ENCODE measurements at regions not wholly inside any gene's neighbourhood (a gene's known extent, or its start where the extent isn't known, plus 50 kb on each side); places are given as distances from the start of the nearest gene placed in this dataset.

DNA sequence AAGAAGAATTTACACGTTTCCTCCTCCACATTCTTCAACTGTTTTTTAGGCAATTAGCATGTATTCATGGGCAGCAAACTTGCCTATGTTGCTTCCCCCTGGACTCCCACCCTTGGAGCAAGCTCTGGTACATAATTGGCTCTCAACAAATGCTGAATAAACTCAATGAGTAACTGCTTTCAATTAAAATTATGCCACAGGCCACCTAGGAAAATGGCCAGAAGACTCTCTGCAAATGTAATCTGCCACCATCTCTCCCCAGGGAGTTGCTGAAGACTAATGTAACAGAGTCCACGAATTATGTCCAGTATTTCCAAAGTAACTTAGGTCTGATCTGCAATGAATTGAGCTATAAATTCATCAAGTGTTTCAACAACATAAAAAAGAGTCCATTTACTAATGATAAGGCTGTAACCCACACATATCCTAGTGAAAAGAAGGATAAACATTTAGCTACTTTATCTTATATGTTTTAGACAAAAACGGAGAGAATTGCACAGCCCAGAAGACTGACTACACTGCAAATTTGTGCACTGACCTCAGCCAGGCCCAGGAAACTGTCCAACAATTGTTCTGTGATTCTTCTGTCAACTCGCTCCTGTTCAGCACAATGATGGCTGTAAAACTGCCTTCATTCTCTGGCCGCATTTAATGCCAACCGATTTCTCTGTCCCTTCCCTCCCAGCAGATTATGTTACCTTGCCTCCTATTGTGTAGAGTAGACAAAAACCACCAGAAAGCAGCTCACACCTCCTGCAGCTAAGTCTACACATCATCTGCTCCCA is 808.6 kb upstream of the ARGLU1 start:
- Histone ChIP-seq H3K4me3 (ENCODE audit: low read depth in 2 of 2, low read length in 1 of 2) (no peak overlapping the region), H3K36me3 (replicated peaks in 1 of 2; ENCODE audit: control insufficient read depth in 1 of 2, insufficient read depth in 2 of 2, low read length in 1 of 2) (no peaks in the 10 kb centered on the region), H3K4me2 (peak overlapping the region; percentile 42; the same call in 1 of the 2 replicates), H3K9me3 (no peaks in the 10 kb centered on the region), H2AFZ (ENCODE audit: low read depth) (no peak overlapping the region), H3F3A (replicated peaks; ENCODE audit: insufficient read depth) (peaks cover 28% of the 10 kb centered on the region), H3K4me1 (ENCODE audit: control insufficient read depth in 1 of 2, insufficient read depth in 2 of 2, low read depth in 1 of 2, low read length in 1 of 2) (peaks cover 17 to 38% of the 10 kb centered on the region in 2 experiments), H3K9ac (no peak overlapping the region), H3K79me2 (ENCODE audit: insufficient read depth) (peaks cover 25% of the 10 kb centered on the region), H3K27ac (ENCODE audit: low read depth in 2 of 2, low read length in 1 of 2) (peak overlapping the region; percentile 76 to 84; a peak in 3 of 4 replicates), H3K9me2 (no peaks in the 10 kb centered on the region), H4K20me1 (ENCODE audit: insufficient read depth) (no peaks in the 10 kb centered on the region), H3K27me3 (ENCODE audit: insufficient read depth) (no peaks in the 10 kb centered on the region)
- POLR2A ChIA-PET, result no interaction called here
- DNase-seq, result peak; percentile 22
- TF ChIP-seq, protein P1, sequence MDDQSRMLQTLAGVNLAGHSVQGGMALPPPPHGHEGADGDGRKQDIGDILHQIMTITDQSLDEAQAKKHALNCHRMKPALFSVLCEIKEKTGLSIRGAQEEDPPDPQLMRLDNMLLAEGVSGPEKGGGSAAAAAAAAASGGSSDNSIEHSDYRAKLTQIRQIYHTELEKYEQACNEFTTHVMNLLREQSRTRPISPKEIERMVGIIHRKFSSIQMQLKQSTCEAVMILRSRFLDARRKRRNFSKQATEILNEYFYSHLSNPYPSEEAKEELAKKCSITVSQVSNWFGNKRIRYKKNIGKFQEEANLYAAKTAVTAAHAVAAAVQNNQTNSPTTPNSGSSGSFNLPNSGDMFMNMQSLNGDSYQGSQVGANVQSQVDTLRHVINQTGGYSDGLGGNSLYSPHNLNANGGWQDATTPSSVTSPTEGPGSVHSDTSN (IDR thresholded peaks at IDR 0.05), result no peak
- TF ChIP-seq RAD21 (IDR thresholded peaks at IDR 0.05; ENCODE audit: low read length) (peak; percentile 2; the same call in 1 of the 2 replicates), SMC3 (IDR thresholded peaks at IDR 0.05; ENCODE audit: low read depth, low read length) (no peak), FOXJ3 (CRISPR knock-in tag; IDR thresholded peaks at IDR 0.05) (peak; percentile 61; the same call in 1 of the 2 replicates), GATA2 (CRISPR knock-in tag; IDR thresholded peaks at IDR 0.05) (peak; percentile 81), CHD2 (IDR thresholded peaks at IDR 0.05; ENCODE audit: low read length, partially characterized antibody) (no peak), RCOR1 (IDR thresholded peaks at IDR 0.05; ENCODE audit: low read length) (peak; percentile 42; the same call in 1 of the 2 replicates), EP300 (IDR thresholded peaks at IDR 0.05; ENCODE audit: borderline replicate concordance in 1 of 2, low read depth in 1 of 2, low read length in 1 of 2) (peak in 1 of 2 experiments; percentile 73; a peak in 2 of 4 replicates)
- CTCF ChIA-PET, result interaction anchor here (0.7 to 1.7 kb wide), 5 partner anchors 17 to 779 kb away, joined by 3 to 6 read pairs (median 4); a partner anchor contains a TSS
- WGBS (ENCODE audit: low lambda C conversion rate), result 61% methylated on average over 6 of the region's 6 CpGs

GRCh38 chr13:107375701-107376340 is 807.9 kb upstream of the ARGLU1 start:
- H3K36me3 ChIP-seq (replicated peaks in 1 of 2; ENCODE audit: control insufficient read depth in 1 of 2, insufficient read depth in 2 of 2, low read length in 1 of 2), result no peaks in the 10 kb centered on the region
- H3K9me3 ChIP-seq, result no peaks in the 10 kb centered on the region
- H3K9me2 ChIP-seq, result no peaks in the 10 kb centered on the region
- H3K27me3 ChIP-seq (ENCODE audit: insufficient read depth), result no peaks in the 10 kb centered on the region
- H3K4me3 ChIP-seq (ENCODE audit: low read depth in 2 of 2, low read length in 1 of 2), result no peak overlapping the region
- peak overlapping the region; percentile 42; the same call in 1 of the 2 replicates for H3K4me2 ChIP-seq
- DNase-seq, result no peak
- peaks cover 17 to 38% of the 10 kb centered on the region in 2 experiments for H3K4me1 ChIP-seq (ENCODE audit: control insufficient read depth in 1 of 2, insufficient read depth in 2 of 2, low read depth in 1 of 2, low read length in 1 of 2)
- peak overlapping the region; percentile 76 to 84; a peak in 3 of 4 replicates for H3K27ac ChIP-seq (ENCODE audit: low read depth in 2 of 2, low read length in 1 of 2)
- TF ChIP-seq SMC3 (IDR thresholded peaks at IDR 0.05; ENCODE audit: low read depth, low read length) (no peak), MAX (IDR thresholded peaks at IDR 0.05; ENCODE audit: low read depth) (no peak), IRF3 (IDR thresholded peaks at IDR 0.05; ENCODE audit: low read depth, low read length) (no peak), MXI1 (IDR thresholded peaks at IDR 0.05; ENCODE audit: low read depth, low read length) (no peak), FOSL2 (IDR thresholded peaks at IDR 0.05; ENCODE audit: borderline replicate concordance, low read depth) (no peak), TEAD4 (IDR thresholded peaks at IDR 0.05; ENCODE audit: borderline replicate concordance, insufficient read depth) (no peak), ELF1 (IDR thresholded peaks at IDR 0.05) (no peak)
- H4K20me1 ChIP-seq (ENCODE audit: insufficient read depth), result no peaks in the 10 kb centered on the region
- POLR2A ChIA-PET, result no interaction called here
- H3K9ac ChIP-seq, result no peak overlapping the region
- CTCF ChIA-PET, result interaction anchor here (0.7 to 1.7 kb wide), 6 partner anchors 17 to 780 kb away, joined by 3 to 6 read pairs (median 4); a partner anchor contains a TSS
- WGBS (ENCODE audit: low lambda C conversion rate), result 81% methylated on average over 4 of the region's 4 CpGs
- H3F3A ChIP-seq (replicated peaks; ENCODE audit: insufficient read depth), result peaks cover 31% of the 10 kb centered on the region
- no peak overlapping the region for H2AFZ ChIP-seq (ENCODE audit: low read depth)
- H3K79me2 ChIP-seq (ENCODE audit: insufficient read depth), result peaks cover 27% of the 10 kb centered on the region
